ENCODE measurements at regions not wholly inside any gene's neighbourhood (a gene's known extent, or its start where the extent isn't known, plus 50 kb on each side); places are given as distances from the start of the nearest gene placed in this dataset.
A peak's percentile ranks its signal among the peaks of the same experiment; 100 is the strongest.
"Not testable (repeated sequence)": the region's sequence is repeated elsewhere in the genome, so short reads cannot be mapped to it uniquely, and the experiment has no call there.

DNA sequence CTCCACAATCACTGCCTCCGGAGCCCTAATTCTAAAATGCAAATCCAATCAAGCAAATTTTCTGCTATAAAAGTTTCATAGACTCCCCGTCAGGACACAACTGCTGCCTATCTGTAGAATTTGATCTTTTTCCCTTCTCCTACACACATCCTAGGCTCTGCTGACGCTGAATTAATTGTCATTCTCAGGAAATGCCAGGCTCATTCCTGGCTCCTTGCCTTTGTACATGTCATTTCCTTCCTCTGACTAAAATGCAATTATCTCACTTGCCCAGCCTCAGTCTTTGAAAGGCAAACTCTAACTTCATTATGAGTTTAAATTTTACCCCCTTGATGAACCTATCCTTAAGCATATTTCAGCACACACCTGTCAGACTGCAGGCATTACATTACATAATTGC lies 844.9 kb upstream of the CRIM1 start:
- no peak for DNase-seq

- no peak for DNase-seq
Measured at GRCh38 chr2:35508601-35509000, 847.0 kb upstream of the CRIM1 start.

DNA sequence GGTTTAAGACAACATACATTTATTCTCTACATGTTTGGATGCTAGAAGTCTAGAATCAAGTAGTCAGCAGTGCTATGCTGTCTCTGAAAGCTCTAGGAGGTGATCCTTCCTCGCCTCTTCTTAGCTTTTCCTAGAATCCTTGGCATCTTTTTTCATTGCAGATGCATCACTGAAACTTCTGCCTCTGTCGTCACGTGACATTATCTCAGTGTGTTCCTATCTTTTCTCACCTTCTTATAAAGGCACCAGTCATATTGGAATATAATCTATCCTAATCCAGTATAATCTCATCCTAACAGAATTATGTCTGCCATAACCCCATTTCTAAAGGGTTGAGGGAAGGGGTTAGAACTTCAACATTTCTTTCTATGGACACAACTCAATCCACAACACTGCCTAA lies 851.2 kb upstream of the CRIM1 start:
- DNase-seq: no peak

DNA sequence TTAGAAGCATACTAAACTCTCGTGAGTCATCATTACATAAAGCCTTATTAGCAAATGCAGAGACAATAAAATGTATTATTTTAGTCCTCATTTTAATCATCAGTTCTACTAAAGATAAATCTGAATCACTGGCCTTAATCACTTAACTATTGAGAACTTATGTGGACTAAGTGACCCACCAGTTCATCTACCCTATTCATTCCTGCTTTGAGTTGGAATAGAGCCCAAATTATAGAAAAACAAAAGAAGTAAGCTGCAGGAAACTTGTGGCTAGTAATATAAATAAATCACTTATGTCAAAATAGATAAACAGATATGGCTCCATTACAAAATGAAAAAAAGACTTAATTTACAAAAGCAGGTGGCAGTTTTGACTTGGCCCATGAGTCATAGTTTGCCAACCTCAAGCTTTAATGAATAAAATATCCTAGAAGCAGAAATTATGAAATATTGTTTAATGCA lies 851.8 kb upstream of the CRIM1 start:
- no peak for DNase-seq

DNA sequence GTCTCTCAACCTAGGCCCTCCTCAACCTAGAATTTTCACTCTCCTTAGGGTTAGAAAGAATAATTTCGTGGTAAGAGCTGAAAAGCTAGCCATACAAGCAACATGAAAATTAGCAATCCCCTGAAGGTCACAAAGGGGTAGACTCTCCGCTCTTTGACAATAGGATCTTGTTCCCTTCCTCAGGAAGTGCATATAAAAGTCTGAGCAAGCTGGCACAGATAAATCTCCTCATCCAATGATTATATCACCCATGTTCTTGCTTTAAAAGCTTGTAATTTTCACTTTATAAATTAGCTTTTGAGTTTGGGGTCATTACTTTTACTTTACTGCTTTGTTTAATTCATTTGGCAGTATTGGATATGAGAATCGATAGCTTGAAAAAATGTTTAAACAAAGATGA lies 852.3 kb upstream of the CRIM1 start:
- no peak for DNase-seq

GRCh38 chr2:35501076-35501475 lies 854.5 kb upstream of the CRIM1 start:
- DNase-seq: no peak

GRCh38 chr2:35496022-35496421 lies 859.6 kb upstream of the CRIM1 start:
- DNase-seq: no peak

DNA sequence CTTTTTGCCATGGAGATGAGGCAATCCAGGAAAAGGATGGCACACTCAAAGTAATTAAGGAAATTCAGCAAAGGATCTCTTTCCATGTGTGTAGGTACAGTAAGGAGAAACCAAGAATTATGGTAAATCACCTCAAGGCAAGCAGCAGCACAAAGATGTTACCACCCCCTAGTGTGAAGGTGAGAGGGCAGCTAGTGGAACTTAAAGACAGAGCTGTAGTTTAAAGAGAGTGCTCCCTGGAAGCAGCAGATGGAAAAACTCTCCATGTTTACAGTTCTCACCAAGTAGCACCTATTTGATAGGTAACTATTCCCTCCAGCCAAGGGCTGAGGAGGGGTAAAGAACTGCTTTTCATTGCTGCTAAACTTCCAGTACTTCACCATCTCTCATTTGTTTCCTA lies 860.4 kb upstream of the CRIM1 start:
- no peak for DNase-seq

DNA sequence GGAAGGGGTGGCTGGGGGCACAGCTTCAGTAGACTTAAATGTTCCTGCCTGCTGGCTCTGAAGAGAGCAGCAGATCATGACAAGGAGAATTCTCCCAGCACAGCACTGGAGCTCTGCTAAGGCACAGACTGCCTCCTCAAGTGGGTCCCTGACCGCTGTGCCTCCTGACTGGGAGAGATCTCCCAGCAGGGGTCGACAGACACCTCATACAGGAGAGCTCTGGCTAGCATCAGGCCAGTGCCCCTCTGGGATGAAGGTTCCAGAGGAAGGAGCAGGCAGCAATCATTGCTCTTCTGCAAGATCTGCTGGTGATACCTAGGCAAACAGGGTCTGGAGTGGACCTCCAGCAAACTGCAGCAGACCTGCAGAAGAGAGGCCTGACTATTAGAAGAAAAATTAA lies 877.5 kb upstream of the CRIM1 start:
- DNase-seq: not testable (repeated sequence)

DNA sequence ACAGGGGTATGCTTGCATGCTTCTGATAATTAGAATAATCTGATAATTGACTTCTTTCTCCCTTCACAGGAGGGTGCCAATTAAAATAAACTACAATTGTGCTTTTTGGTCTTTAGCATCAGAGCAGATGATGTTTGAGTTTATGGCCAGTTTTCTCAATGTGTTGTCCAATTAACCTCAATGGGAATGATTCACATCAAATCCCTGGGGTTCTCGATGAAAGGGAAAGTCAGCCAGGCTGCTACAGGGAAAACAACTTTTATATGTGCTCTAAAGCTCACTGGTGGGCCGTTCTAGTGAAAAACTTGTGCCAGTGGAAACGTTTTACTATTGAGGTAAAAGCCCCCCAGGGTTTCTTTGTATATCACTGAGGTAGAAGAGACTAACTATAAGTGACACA lies 887.3 kb upstream of the CRIM1 start:
- DNase-seq: no peak

DNA sequence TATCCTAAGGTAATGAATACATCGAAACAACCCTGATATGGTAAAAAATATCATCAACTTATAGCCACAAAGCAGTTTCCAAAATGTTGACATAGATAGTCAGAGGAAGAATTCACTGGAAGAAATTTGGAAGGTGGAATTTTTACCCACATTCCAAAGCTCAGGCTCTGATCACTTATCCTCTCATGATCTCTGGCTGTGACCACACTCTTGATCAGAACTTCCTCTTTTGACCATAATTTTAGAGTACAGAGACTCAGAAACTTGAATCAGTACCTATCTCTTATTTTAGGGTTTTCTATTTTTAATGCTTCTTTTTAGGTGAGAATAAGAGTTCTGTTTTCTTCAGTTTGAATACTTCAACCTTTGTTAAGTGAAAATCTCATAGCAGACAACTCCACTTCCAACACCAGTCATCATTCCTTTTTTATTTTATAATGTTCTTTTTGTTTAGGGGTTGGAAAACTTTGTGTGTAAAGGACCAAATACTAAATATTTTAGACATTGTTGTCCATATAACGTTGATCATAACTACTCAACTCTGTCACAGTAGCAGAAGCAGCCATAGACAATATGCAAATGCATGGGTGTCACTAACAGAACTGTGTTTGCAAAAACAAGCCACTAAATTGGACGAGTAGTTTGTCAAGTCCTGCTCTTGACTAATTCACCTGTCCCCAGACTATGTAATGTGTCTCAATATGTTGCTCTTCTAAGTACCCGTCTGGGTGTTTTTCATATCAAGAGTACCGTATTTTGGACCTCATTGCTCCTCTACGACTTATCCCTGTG lies 891.6 kb upstream of the CRIM1 start:
- no peak for DNase-seq

GRCh38 chr2:35462226-35462998 lies 893.2 kb upstream of the CRIM1 start:
- no peak for DNase-seq

GRCh38 chr2:35461406-35461805 lies 894.2 kb upstream of the CRIM1 start:
- DNase-seq: no peak

- DNase-seq: no peak
Measured at GRCh38 chr2:35454966-35455638, 900.5 kb upstream of the CRIM1 start.

- DNase-seq: no peak
Measured at GRCh38 chr2:35447821-35448220, 907.8 kb upstream of the CRIM1 start.

GRCh38 chr2:35447215-35447614 lies 908.4 kb upstream of the CRIM1 start:
- DNase-seq: no peak

DNA sequence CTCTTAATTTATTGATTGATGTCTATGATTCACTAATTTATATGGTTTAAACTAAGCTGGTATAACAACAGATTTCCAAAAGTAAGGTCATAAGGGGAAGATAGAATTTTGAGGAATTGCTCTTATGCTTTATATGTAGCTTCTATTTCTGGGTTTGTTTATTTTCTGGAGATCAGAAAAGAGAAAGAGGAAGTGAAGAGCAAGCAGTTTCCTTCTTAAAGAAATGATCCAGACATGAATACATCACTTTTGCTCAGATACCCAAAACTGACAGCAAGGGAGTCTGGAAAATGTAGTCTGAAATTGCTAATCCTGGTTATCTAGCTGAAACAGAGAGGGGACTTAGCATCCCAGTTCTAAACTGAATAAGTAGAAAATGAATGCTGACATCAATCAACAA lies 912.5 kb upstream of the CRIM1 start:
- DNase-seq: no peak

DNA sequence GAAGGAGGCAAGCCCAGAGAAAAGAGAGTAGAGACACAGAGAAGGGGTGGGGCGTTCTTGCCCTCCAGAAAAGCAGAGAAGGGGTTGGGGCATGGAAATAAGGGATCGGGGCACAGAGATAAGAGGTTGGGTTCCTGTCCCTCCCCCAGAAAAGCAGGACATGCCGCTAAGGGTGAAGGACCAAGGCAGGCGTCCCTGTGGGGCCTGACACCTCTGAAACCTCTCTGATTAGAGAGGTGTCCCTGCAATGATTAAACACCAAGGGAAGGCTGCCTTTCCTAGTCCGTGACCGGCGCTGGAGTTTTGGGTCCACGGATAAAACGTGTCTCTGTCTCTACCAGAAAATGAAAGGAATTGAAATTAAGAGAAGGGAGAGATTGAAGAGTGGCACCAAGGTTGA lies 914.0 kb upstream of the CRIM1 start:
- not testable (repeated sequence) for DNase-seq

- not testable (repeated sequence) for DNase-seq
Measured at GRCh38 chr2:35440308-35440707, 915.3 kb upstream of the CRIM1 start.

- DNase-seq: not testable (repeated sequence)
Measured at GRCh38 chr2:35436893-35437292, 918.7 kb upstream of the CRIM1 start.

GRCh38 chr2:35428548-35428947 lies 927.0 kb upstream of the CRIM1 start:
- DNase-seq: peak; percentile 10

DNA sequence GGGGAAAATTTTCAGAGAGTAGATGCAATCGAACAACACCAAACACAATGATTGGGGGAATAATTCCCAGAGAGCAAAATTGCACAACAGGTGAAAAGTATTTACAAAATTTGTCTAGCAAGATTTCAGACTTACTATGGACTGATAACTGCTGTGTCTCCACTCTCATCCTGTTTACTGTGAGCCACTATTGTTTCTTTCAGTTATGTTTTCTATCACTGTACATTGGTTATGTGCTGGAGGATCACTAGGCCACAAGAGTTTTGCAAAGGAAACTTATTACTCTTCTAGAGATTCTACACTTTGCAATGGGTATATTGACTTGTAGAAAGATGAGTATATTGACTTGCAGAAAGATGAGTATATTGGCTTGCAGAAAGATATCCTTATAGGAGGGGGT lies 934.1 kb upstream of the CRIM1 start:
- no peak for DNase-seq

DNA sequence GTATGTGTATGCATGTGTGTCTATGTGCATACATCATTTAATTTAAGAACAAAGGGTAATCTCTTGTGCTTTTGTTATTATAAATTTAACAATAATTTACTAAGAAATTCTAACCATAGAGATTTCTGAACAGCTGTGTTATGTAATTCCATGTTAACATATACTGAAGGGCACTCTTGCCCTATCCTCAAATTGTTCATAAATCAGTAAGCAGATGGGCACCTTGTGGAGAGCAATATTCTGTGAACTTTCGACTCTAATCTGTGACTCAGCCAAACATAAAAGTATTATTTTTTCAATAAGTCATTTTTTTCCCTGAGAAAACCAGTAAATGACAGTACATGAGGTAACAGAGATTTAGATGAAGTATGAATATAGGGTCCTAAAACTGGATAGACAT lies 938.3 kb upstream of the CRIM1 start:
- DNase-seq: no peak

All from 8988T (cell line).